ENCODE measurements at regions not wholly inside any gene's neighbourhood (a gene's known extent, or its start where the extent isn't known, plus 50 kb on each side); places are given as distances from the start of the nearest gene placed in this dataset.
"Not testable (repeated sequence)": the region's sequence is repeated elsewhere in the genome, so short reads cannot be mapped to it uniquely, and the experiment has no call there.

DNA sequence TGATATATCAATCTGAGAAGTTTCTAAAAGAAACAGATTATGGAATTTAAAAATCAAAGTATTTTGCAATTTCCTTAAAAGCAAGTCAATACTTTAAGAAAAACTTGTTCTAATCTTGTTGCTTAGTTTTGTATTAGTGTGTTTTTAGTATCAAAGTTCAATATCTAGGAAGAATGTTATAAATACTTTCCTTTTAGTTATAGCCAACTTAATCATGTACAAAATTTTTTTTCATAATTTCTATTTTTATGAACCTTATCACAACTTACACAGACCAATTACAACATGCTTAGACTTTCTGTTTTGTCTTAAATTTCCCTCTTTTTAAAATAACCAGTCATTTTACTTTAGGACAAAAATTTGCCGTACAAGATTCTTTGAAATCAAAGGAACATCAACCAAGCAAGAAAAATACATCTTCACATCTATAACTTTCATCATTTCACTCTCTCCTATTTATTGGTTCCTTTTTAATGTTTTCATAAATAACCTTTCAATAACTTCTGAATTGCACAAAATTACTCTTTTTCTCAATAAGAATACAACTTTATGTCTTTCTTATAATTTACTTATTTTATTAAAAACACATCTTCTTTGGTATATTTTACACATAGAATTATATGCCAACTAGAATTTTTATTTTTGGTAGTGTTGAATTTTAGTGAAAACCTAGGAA, 308.2 kb upstream of the GLI3 start:
- H3K27me3 ChIP-seq (ENCODE audit: control insufficient read depth, insufficient read depth, low read length), result no peaks in the 10 kb centered on the region
- intact Hi-C loops (cut with micrococcal nuclease; ENCODE audit: unreplicated experiment), result no loop called here
- CTCF ChIA-PET, result no interaction called here
- in situ Hi-C loops (cut with HindIII; ENCODE audit: low pct_unique_long_range_greater_than_20kb, low sequenced_read_pairs), result no loop called here
- H3K4me3 ChIP-seq (ENCODE audit: low read depth in 2 of 2, low read length in 2 of 2), result no peak overlapping the region
- DNase-seq (ENCODE audit: low read depth, low spot score) (no peak), ATAC-seq (no peak)
- no peak for TF ChIP-seq TCF7L2 (IDR thresholded peaks at IDR 0.05; ENCODE audit: low read depth, low read length)
- TF ChIP-seq SIN3A (IDR thresholded peaks at IDR 0.05; ENCODE audit: borderline replicate concordance, insufficient read depth, low read depth, low read length), result no peak
- no peak for TF ChIP-seq POLR2AphosphoS5 (IDR thresholded peaks at IDR 0.05; ENCODE audit: low read depth, low read length)
- TF ChIP-seq REST (IDR thresholded peaks at IDR 0.05; ENCODE audit: insufficient read depth in 1 of 2, low read depth in 2 of 2, low read length in 1 of 2), result no peak
- no peak for TF ChIP-seq CTCF (IDR thresholded peaks at IDR 0.05)
- no peaks in the 10 kb centered on the region for H3K36me3 ChIP-seq (ENCODE audit: control insufficient read depth, insufficient read depth, low read length)
- POLR2A ChIA-PET, result no interaction called here
- BruUV-seq (replicated peaks), result no TSS peak
- peaks cover 18% of the 10 kb centered on the region for H3K9me3 ChIP-seq (ENCODE audit: control insufficient read depth, insufficient read depth, low read depth, low read length)
- H3K4me1 ChIP-seq (ENCODE audit: control insufficient read depth, insufficient read depth, low read length), result no peaks in the 10 kb centered on the region
- no peak overlapping the region for H3K27ac ChIP-seq (ENCODE audit: low read length)

- no peaks in the 10 kb centered on the region for H3K27me3 ChIP-seq (ENCODE audit: control insufficient read depth, insufficient read depth, low read length)
- CTCF ChIA-PET, result no interaction called here
- in situ Hi-C loops (cut with HindIII; ENCODE audit: low pct_unique_long_range_greater_than_20kb, low sequenced_read_pairs), result no loop called here
- no peak for ATAC-seq
- no peak for TF ChIP-seq POLR2AphosphoS5 (IDR thresholded peaks at IDR 0.05; ENCODE audit: low read depth, low read length)
- TF ChIP-seq CTCF (IDR thresholded peaks at IDR 0.05), result no peak
- TF ChIP-seq REST (IDR thresholded peaks at IDR 0.05; ENCODE audit: insufficient read depth in 1 of 2, low read depth in 2 of 2, low read length in 1 of 2), result no peak
- DNase-seq (ENCODE audit: low read depth, low spot score), result no peak
- no peaks in the 10 kb centered on the region for H3K4me1 ChIP-seq (ENCODE audit: control insufficient read depth, insufficient read depth, low read length)
- POLR2A ChIA-PET, result no interaction called here
- H3K4me3 ChIP-seq (ENCODE audit: low read depth in 2 of 2, low read length in 2 of 2), result no peak overlapping the region
- no peaks in the 10 kb centered on the region for H3K36me3 ChIP-seq (ENCODE audit: control insufficient read depth, insufficient read depth, low read length)
- peaks cover 18% of the 10 kb centered on the region for H3K9me3 ChIP-seq (ENCODE audit: control insufficient read depth, insufficient read depth, low read depth, low read length)
- BruUV-seq (replicated peaks), result no TSS peak
- intact Hi-C loops (cut with micrococcal nuclease; ENCODE audit: unreplicated experiment), result no loop called here
- H3K27ac ChIP-seq (ENCODE audit: low read length), result no peak overlapping the region
Measured at GRCh38 chr7:42543953-42544352, 306.9 kb upstream of the GLI3 start.

GRCh38 chr7:42542446-42542845, 305.4 kb upstream of the GLI3 start:
- H3K36me3 ChIP-seq (ENCODE audit: control insufficient read depth, insufficient read depth, low read length); intact Hi-C loops (cut with micrococcal nuclease; ENCODE audit: unreplicated experiment): not testable (repeated sequence)

More at GRCh38 chr7:42542446-42542845, 305.4 kb upstream of the GLI3 start:
- H3K4me3 ChIP-seq (ENCODE audit: low read depth in 2 of 2, low read length in 2 of 2); DNase-seq (ENCODE audit: low read depth, low spot score); H3K27ac ChIP-seq (ENCODE audit: low read length); H3K4me1 ChIP-seq (ENCODE audit: control insufficient read depth, insufficient read depth, low read length); ATAC-seq; in situ Hi-C loops (cut with HindIII; ENCODE audit: low pct_unique_long_range_greater_than_20kb, low sequenced_read_pairs); POLR2A ChIA-PET; BruUV-seq (replicated peaks); CTCF ChIA-PET; H3K27me3 ChIP-seq (ENCODE audit: control insufficient read depth, insufficient read depth, low read length): not testable (repeated sequence)
- peaks cover 18% of the 10 kb centered on the region for H3K9me3 ChIP-seq (ENCODE audit: control insufficient read depth, insufficient read depth, low read depth, low read length)
